K562 (cell line): ENCODE measurements at regions not wholly inside any gene's neighbourhood (a gene's known extent, or its start where the extent isn't known, plus 50 kb on each side); places are given as distances from the start of the nearest gene placed in this dataset.

ENCODE experiments used
- ATAC-seq: fragments of 200-7000 bp; cut with Tn5 transposase; 3 replicates; pipeline ENCODE4 v1.9.1; 2020; ENCODE audit warnings: moderate library complexity
- BruUV-seq: library from RNA; stranded (reverse); fragments of 400-500 nt; replicated peaks from 2 replicates; lab custom pipeline; 2021; lab: Mats Ljungman, UMichigan
- CTCF ChIA-PET: fragments of 300-600 bp; formaldehyde crosslinking; extraction: SDS; loops from one replicate; lab custom pipeline; 2021; ENCODE audit warnings: low intra/inter-chr PET ratio; lab: Yijun Ruan, JAX
- POLR2A ChIA-PET: fragments of 300-600, 350-650 bp; sonication (Branson Sonifier 250); formaldehyde crosslinking; extraction: SDS; loops from one replicate; lab custom pipeline; 2021; ENCODE audit warnings: antibody characterized with exemption, inconsistent platforms; lab: Yijun Ruan, JAX
- DNase-seq, 4 experiments: peaks; one replicate each; pipeline versions ENCODE4 v3.0.0 to v3.0.0-alpha.2; 2011 to 2018; ENCODE audit warnings: low spot score in 3 of 4, mixed read lengths in 3 of 4; ENCODE audit errors: extremely low read depth in 1 of 4
- FAIRE-seq: peaks from 2 replicates; lab custom pipeline; 2011; peaks lifted over from hg19 to GRCh38; lab: Jason Lieb, UNC
- H2AFZ ChIP-seq: 2 replicates; pipeline ENCODE4 v1.6.0; 2011; ENCODE audit warnings: low read depth, low read length, control low read depth, inconsistent platforms
- H3K27ac ChIP-seq: fragments of 200-600 bp; 3 replicates; pipeline ENCODE4 v1.8.0; 2011; ENCODE audit warnings: low read depth, mild to moderate bottlenecking, control low read depth, inconsistent platforms, low read length, moderate library complexity, mixed read lengths; ENCODE audit errors: extremely low read depth
- H3K27me3 ChIP-seq, 2 experiments: fragments of 300-600 bp in 1 of 2; 2 replicates in 1 of 2; 3 replicates in 1 of 2; pipeline versions ENCODE4 v1.6.0 to v1.8.0; 2011; ENCODE audit warnings: inconsistent platforms in 2 of 2, low read length in 2 of 2, mild to moderate bottlenecking in 1 of 2, mixed read lengths in 1 of 2, moderate library complexity in 1 of 2; ENCODE audit not compliant: control insufficient read depth in 2 of 2, insufficient read depth in 2 of 2
- H3K36me3 ChIP-seq: fragments of 300-600 bp; 3 replicates; pipeline ENCODE4 v1.8.0; 2011; ENCODE audit warnings: mild to moderate bottlenecking, low read length, inconsistent platforms; ENCODE audit not compliant: control insufficient read depth, insufficient read depth
- H3K4me1 ChIP-seq, 2 experiments: fragments of 200-600 bp in 1 of 2; replicated peaks in 1 of 2; 2 replicates in 1 of 2; 3 replicates in 1 of 2; pipeline versions ENCODE4 v1.5.1 to v1.8.0; 2011; ENCODE audit warnings: inconsistent platforms in 2 of 2, low read length in 2 of 2, mild to moderate bottlenecking in 1 of 2, mixed read lengths in 1 of 2, moderate library complexity in 1 of 2; ENCODE audit not compliant: control insufficient read depth in 2 of 2, insufficient read depth in 2 of 2
- H3K4me2 ChIP-seq: 2 replicates; pipeline ENCODE4 v1.6.1; 2011; ENCODE audit warnings: low read length, control low read depth, inconsistent platforms, mixed read lengths; ENCODE audit not compliant: insufficient read depth
- H3K4me3 ChIP-seq: fragments of 200-600 bp; sonication (generic), shearing (Covaris generic); 2 replicates; pipeline ENCODE4 v1.5.1; 2016; ENCODE audit warnings: control low read depth, inconsistent platforms
- H3K79me2 ChIP-seq: fragments of 200-600 bp; 3 replicates; pipeline ENCODE4 v1.8.0; 2011; ENCODE audit warnings: low read length, inconsistent platforms; ENCODE audit not compliant: control insufficient read depth, insufficient read depth
- H3K9ac ChIP-seq, 2 experiments: 2 replicates each; pipeline versions ENCODE4 v1.6.0 to v1.6.1; 2011; ENCODE audit warnings: low read depth in 2 of 2, low read length in 2 of 2, control low read depth in 1 of 2, inconsistent platforms in 1 of 2, mild to moderate bottlenecking in 1 of 2, mixed read lengths in 1 of 2; ENCODE audit not compliant: insufficient read depth in 1 of 2
- H3K9me1 ChIP-seq: one replicate; pipeline ENCODE4 v1.6.0; 2011; ENCODE audit warnings: inconsistent platforms, mild to moderate bottlenecking, low read length, moderate library complexity; ENCODE audit not compliant: control insufficient read depth, insufficient read depth
- H3K9me3 ChIP-seq: replicated peaks from 2 replicates; pipeline ENCODE4 v1.5.1; 2011; ENCODE audit warnings: low read depth, low read length, inconsistent platforms; ENCODE audit not compliant: control insufficient read depth, insufficient read depth
- H4K20me1 ChIP-seq: replicated peaks from 2 replicates; pipeline ENCODE4 v1.6.1; 2011; ENCODE audit warnings: low read length, inconsistent platforms, mixed read lengths; ENCODE audit not compliant: control insufficient read depth, insufficient read depth
- ARID1B ChIP-seq: fragments of 450-650 bp; IDR thresholded peaks from 2 replicates; pipeline ENCODE4 v1.6.1; 2016; ENCODE audit warnings: antibody characterized with exemption, mild to moderate bottlenecking, inconsistent platforms
- HDAC6 ChIP-seq: IDR thresholded peaks from 2 replicates; pipeline ENCODE4 v1.6.1; 2012; ENCODE audit warnings: low read depth, mild to moderate bottlenecking, control low read depth, inconsistent platforms, low read length, moderate library complexity
- KAT8 ChIP-seq: fragments of 450-650 bp; IDR thresholded peaks from 2 replicates; pipeline ENCODE4 v1.6.1; 2016; ENCODE audit warnings: low read depth, mild to moderate bottlenecking
- MECOM ChIP-seq: fragments of 250-450 bp; sonication (Bioruptor Pico); IDR thresholded peaks from 2 replicates; pipeline ENCODE4 v1.8.0; 2022; ENCODE audit warnings: inconsistent platforms
- MYBL2 ChIP-seq, 2 experiments: fragments of 450-650 bp in 1 of 2; sonication (generic) in 1 of 2; formaldehyde crosslinking in 1 of 2; IDR thresholded peaks; 2 replicates each; pipeline versions ENCODE4 v1.6.1 to v1.8.1; 2017 to 2022; ENCODE audit warnings: borderline replicate concordance in 1 of 2, inconsistent platforms in 1 of 2, low read depth in 1 of 2, mild to moderate bottlenecking in 1 of 2, missing genetic modification reagents in 1 of 2, moderate library complexity in 1 of 2
- MYNN ChIP-seq, 2 experiments: sonication (generic); formaldehyde crosslinking in 1 of 2; IDR thresholded peaks; 2 replicates each; pipeline versions ENCODE4 v1.5.0 to v1.6.1; 2016 to 2020; ENCODE audit warnings: antibody characterized with exemption in 1 of 2, missing genetic modification reagents in 1 of 2
- NKRF ChIP-seq: fragments of 450-650 bp; IDR thresholded peaks from 2 replicates; pipeline ENCODE4 v1.6.1; 2016; ENCODE audit warnings: borderline replicate concordance
- PHF8 ChIP-seq: fragments of 200-600 bp; sonication (generic); IDR thresholded peaks from 2 replicates; pipeline ENCODE4 v1.6.1; 2012; ENCODE audit warnings: mixed run types, mild to moderate bottlenecking, inconsistent platforms, low read length, moderate library complexity, borderline replicate concordance
- POLR2A ChIP-seq: fragments of 450-650 bp; conservative IDR thresholded peaks from 2 replicates; pipeline ENCODE4 v1.6.1; 2016
- POU5F1 ChIP-seq: fragments of 150-350 bp; IDR thresholded peaks from 2 replicates; pipeline ENCODE4 v1.6.1; 2014; ENCODE audit warnings: borderline replicate concordance, low read length, low read depth, mild to moderate bottlenecking; ENCODE audit not compliant: partially characterized antibody
- SMARCC2 ChIP-seq: fragments of 450-650 bp; IDR thresholded peaks from 2 replicates; pipeline ENCODE4 v1.6.1; 2017; ENCODE audit warnings: antibody characterized with exemption, moderate library complexity, mild to moderate bottlenecking, low read depth
- YY1 ChIP-seq, 3 experiments: IDR thresholded peaks; 2 replicates each; pipeline ENCODE4 v1.6.1; 2011; ENCODE audit warnings: low read length in 2 of 3, mild to moderate bottlenecking in 2 of 3, moderate library complexity in 2 of 3, borderline replicate concordance in 1 of 3, control low read depth in 1 of 3, low read depth in 1 of 3; ENCODE audit not compliant: insufficient read depth in 3 of 3, insufficient replicate concordance in 2 of 3, control insufficient read depth in 1 of 3, insufficient read length in 1 of 3; ENCODE audit errors: extremely low read depth in 1 of 3
- ZNF175 ChIP-seq: fragments of 200-800 bp; sonication (Bioruptor generic); IDR thresholded peaks from 2 replicates; pipeline ENCODE4 v1.6.1; 2016; ENCODE audit warnings: low read depth, mild to moderate bottlenecking, missing genetic modification characterization, missing compliant biosample characterization
- ZNF75A ChIP-seq: fragments of 450-650 bp; formaldehyde crosslinking; IDR thresholded peaks from 2 replicates; pipeline ENCODE4 v1.4.0; 2020; ENCODE audit warnings: mild to moderate bottlenecking
- in situ Hi-C: fragments of 300-500 bp; cut with MboI; formaldehyde crosslinking; loops from 4 replicates; pipeline ENCODE4 v1.15.0; 2018; ENCODE audit warnings: inconsistent platforms, mixed read lengths
- intact Hi-C: fragments of 100-400 bp; cut with micrococcal nuclease; formaldehyde crosslinking; loops from 2 replicates; pipeline ENCODE4 v1.14.2; 2022
- TF ChIP-seq, protein P1 (sequence below): fragments of 250-450 bp; sonication (Bioruptor Pico); IDR thresholded peaks from 2 replicates; pipeline ENCODE4 v1.5.0; 2020; ENCODE audit warnings: mild to moderate bottlenecking, borderline replicate concordance
- TF ChIP-seq, protein P2 (sequence below): IDR thresholded peaks from 2 replicates; pipeline ENCODE4 v1.6.1; 2011; ENCODE audit not compliant: insufficient read length; ENCODE audit errors: extremely low read depth

GRCh38 chr12:13362260-13362841 is 165.8 kb downstream of the EMP1 start (continued):
- TF ChIP-seq ZNF75A (CRISPR knock-in tag) (no peak), NKRF (no peak), MYNN (IDR thresholded peaks at IDR 0.05) (no peak), MYNN (CRISPR knock-in tag; IDR thresholded peaks at IDR 0.05) (no peak), YY1 (IDR thresholded peaks at IDR 0.05; ENCODE audit: borderline replicate concordance in 1 of 3, control insufficient read depth in 1 of 3, extremely low read depth in 1 of 3, insufficient read depth in 3 of 3, insufficient read length in 1 of 3, insufficient replicate concordance in 2 of 3, low read depth in 1 of 3, low read length in 2 of 3) (peak in 2 of 3 experiments; percentile 40 to 57)

DNA sequence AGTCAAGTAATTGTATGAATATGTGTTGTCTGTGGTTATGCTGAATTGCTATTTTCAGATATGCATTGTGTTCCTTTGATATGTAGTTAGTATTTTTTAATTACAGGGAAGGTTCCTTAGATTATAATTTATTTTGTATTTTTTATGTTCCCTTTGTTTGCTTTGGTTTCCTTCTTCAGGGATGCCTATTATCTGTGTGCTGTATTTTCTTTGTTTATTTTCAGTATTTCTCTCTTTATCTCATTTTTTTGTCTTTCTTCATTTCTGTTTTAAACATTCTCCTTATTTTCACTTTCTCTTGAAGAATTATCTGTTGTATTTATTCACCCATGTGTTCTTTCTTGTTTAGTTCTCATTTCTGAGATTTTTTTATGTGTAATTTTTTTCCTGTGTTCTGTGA is 163.1 kb downstream of the EMP1 start:
- Histone ChIP-seq H3K27ac (no peak overlapping the region), H3K4me1 (no peaks in the 10 kb centered on the region), H2AFZ (no peak overlapping the region), H3K79me2 (no peaks in the 10 kb centered on the region), H3K4me2 (no peak overlapping the region), H3K36me3 (no peaks in the 10 kb centered on the region), H3K9me1 (no peaks in the 10 kb centered on the region), H3K27me3 (no peaks in the 10 kb centered on the region), H3K9ac (no peak overlapping the region), H3K9me3 (no peaks in the 10 kb centered on the region), H4K20me1 (no peaks in the 10 kb centered on the region), H3K4me3 (no peak overlapping the region)
- no TSS peak for BruUV-seq
- ChIA-PET POLR2A (no interaction called here), CTCF (no interaction called here)
- in situ Hi-C loops: no loop called here
- intact Hi-C loops: loop anchor here (5.0 to 10.0 kb wide), 2 partner anchors 178 to 805 kb away; no protein-coding TSS in a partner anchor
- ATAC-seq (no peak), FAIRE-seq (no peak), DNase-seq (no peak)
- no peak for TF ChIP-seq MECOM (CRISPR knock-in tag)
- no peak for TF ChIP-seq MYBL2 (IDR thresholded peaks at IDR 0.05; ENCODE audit: low read depth)
- no peak for TF ChIP-seq MYBL2 (CRISPR knock-in tag; IDR thresholded peaks at IDR 0.05; ENCODE audit: borderline replicate concordance)
- TF ChIP-seq PHF8: no peak
- TF ChIP-seq, protein P1, sequence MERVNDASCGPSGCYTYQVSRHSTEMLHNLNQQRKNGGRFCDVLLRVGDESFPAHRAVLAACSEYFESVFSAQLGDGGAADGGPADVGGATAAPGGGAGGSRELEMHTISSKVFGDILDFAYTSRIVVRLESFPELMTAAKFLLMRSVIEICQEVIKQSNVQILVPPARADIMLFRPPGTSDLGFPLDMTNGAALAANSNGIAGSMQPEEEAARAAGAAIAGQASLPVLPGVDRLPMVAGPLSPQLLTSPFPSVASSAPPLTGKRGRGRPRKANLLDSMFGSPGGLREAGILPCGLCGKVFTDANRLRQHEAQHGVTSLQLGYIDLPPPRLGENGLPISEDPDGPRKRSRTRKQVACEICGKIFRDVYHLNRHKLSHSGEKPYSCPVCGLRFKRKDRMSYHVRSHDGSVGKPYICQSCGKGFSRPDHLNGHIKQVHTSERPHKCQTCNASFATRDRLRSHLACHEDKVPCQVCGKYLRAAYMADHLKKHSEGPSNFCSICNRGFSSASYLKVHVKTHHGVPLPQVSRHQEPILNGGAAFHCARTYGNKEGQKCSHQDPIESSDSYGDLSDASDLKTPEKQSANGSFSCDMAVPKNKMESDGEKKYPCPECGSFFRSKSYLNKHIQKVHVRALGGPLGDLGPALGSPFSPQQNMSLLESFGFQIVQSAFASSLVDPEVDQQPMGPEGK (CRISPR knock-in tag): no peak
- TF ChIP-seq ARID1B: no peak
- no peak for TF ChIP-seq POU5F1
- TF ChIP-seq, protein P2, sequence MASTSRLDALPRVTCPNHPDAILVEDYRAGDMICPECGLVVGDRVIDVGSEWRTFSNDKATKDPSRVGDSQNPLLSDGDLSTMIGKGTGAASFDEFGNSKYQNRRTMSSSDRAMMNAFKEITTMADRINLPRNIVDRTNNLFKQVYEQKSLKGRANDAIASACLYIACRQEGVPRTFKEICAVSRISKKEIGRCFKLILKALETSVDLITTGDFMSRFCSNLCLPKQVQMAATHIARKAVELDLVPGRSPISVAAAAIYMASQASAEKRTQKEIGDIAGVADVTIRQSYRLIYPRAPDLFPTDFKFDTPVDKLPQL: no peak
- TF ChIP-seq POLR2A: no peak
- TF ChIP-seq KAT8: no peak
- TF ChIP-seq ZNF175: no peak
- no peak for TF ChIP-seq HDAC6
- no peak for TF ChIP-seq SMARCC2
